ENCODE measurements at regions not wholly inside any gene's neighbourhood (a gene's known extent, or its start where the extent isn't known, plus 50 kb on each side); places are given as distances from the start of the nearest gene placed in this dataset.

- TF ChIP-seq CTCF (IDR thresholded peaks at IDR 0.05; ENCODE audit: insufficient read depth, missing control alignments), result no peak
- FAIRE-seq (no peak), DNase-seq (ENCODE audit: insufficient read length, low spot score) (no peak)
Measured at GRCh38 chr20:39993742-39994141, 695.3 kb downstream of the MAFB start.

- no peak for TF ChIP-seq CTCF (IDR thresholded peaks at IDR 0.05; ENCODE audit: insufficient read depth, missing control alignments)
- no peak for DNase-seq (ENCODE audit: insufficient read length, low spot score)
- FAIRE-seq, result no peak
Measured at GRCh38 chr20:39990692-39991091, 698.3 kb downstream of the MAFB start.

GRCh38 chr20:39988991-39989390, 700.0 kb downstream of the MAFB start:
- DNase-seq (ENCODE audit: insufficient read length, low spot score), result no peak
- no peak for FAIRE-seq
- no peak for TF ChIP-seq CTCF (IDR thresholded peaks at IDR 0.05; ENCODE audit: insufficient read depth, missing control alignments)

GRCh38 chr20:39986173-39986904, 702.7 kb downstream of the MAFB start:
- DNase-seq (ENCODE audit: insufficient read length, low spot score), result no peak
- no peak for FAIRE-seq
- TF ChIP-seq CTCF (IDR thresholded peaks at IDR 0.05; ENCODE audit: insufficient read depth, missing control alignments), result no peak

- TF ChIP-seq CTCF (IDR thresholded peaks at IDR 0.05; ENCODE audit: insufficient read depth, missing control alignments), result no peak
- DNase-seq (ENCODE audit: insufficient read length, low spot score) (no peak), FAIRE-seq (no peak)
Measured at GRCh38 chr20:39985271-39985827, 703.7 kb downstream of the MAFB start.

GRCh38 chr20:39983655-39984054, 705.4 kb downstream of the MAFB start:
- FAIRE-seq (no peak), DNase-seq (ENCODE audit: insufficient read length, low spot score) (no peak)
- no peak for TF ChIP-seq CTCF (IDR thresholded peaks at IDR 0.05; ENCODE audit: insufficient read depth, missing control alignments)

- TF ChIP-seq CTCF (IDR thresholded peaks at IDR 0.05; ENCODE audit: insufficient read depth, missing control alignments), result no peak
- FAIRE-seq (no peak), DNase-seq (ENCODE audit: insufficient read length, low spot score) (no peak)
Measured at GRCh38 chr20:39983183-39983582, 705.9 kb downstream of the MAFB start.

Measured in D721Med (cell line).